ENCODE measurements at regions not wholly inside any gene's neighbourhood (a gene's known extent, or its start where the extent isn't known, plus 50 kb on each side); places are given as distances from the start of the nearest gene placed in this dataset.
"Not testable (repeated sequence)": the region's sequence is repeated elsewhere in the genome, so short reads cannot be mapped to it uniquely, and the experiment has no call there.

DNA sequence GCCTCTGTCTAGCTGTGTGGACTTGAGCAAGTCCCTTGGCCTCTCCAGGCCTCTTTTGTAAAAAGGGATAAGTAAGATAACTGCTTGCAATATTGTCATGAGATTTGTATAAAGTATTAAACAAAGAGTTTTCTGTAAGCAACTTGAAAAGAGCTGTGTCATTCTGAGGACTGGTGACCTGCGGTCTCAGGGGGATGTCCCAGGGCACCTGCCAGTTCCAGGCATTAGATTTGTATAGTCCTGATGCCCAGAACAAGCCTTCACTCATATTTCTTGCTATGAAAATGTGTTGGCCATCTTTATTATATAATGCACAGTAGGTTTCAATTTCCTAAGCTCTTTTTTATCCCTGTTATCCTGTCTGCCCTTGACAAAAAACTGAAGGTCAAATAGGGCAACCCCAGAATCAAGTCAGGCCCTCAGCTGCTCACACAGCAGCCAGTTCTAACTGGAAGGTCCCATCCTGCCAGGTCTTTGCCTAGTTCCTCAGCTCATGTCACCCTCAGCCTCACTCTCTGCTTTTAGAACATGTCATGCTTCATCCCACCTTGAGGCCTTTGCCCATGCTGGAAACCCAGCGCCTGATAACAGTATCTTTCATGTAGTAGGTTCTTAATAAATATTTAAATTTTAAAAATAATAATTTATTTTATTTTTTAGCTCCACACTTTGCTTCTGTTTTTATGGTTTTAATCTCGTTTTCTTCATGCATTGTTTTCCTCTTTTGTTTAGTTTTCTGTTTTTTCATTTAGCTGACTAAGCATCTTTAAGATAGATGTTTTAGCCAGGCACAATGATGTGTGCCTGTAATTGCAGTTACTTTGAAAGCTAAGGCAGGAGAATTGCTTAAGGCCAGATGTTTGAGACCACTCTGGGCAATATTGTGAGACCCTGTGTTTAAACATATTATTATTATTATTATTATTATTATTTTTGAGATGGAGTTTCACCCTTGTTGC is 87.5 kb upstream of the ZNF92 start:
- TF ChIP-seq TAF1 (IDR thresholded peaks at IDR 0.05; ENCODE audit: low read depth) = no peak
- TF ChIP-seq, protein P1, sequence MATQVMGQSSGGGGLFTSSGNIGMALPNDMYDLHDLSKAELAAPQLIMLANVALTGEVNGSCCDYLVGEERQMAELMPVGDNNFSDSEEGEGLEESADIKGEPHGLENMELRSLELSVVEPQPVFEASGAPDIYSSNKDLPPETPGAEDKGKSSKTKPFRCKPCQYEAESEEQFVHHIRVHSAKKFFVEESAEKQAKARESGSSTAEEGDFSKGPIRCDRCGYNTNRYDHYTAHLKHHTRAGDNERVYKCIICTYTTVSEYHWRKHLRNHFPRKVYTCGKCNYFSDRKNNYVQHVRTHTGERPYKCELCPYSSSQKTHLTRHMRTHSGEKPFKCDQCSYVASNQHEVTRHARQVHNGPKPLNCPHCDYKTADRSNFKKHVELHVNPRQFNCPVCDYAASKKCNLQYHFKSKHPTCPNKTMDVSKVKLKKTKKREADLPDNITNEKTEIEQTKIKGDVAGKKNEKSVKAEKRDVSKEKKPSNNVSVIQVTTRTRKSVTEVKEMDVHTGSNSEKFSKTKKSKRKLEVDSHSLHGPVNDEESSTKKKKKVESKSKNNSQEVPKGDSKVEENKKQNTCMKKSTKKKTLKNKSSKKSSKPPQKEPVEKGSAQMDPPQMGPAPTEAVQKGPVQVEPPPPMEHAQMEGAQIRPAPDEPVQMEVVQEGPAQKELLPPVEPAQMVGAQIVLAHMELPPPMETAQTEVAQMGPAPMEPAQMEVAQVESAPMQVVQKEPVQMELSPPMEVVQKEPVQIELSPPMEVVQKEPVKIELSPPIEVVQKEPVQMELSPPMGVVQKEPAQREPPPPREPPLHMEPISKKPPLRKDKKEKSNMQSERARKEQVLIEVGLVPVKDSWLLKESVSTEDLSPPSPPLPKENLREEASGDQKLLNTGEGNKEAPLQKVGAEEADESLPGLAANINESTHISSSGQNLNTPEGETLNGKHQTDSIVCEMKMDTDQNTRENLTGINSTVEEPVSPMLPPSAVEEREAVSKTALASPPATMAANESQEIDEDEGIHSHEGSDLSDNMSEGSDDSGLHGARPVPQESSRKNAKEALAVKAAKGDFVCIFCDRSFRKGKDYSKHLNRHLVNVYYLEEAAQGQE (IDR thresholded peaks at IDR 0.05; ENCODE audit: borderline replicate concordance) = no peak
- TF ChIP-seq EZH2 (IDR thresholded peaks at IDR 0.05; ENCODE audit: borderline replicate concordance, insufficient read depth, low read length, poor library complexity, severe bottlenecking) = no peak
- TF ChIP-seq POLR2AphosphoS5 (IDR thresholded peaks at IDR 0.05) = no peak
- TF ChIP-seq SMC3 (conservative IDR thresholded peaks at IDR 0.05; ENCODE audit: poor library complexity) = no peak
- TF ChIP-seq, protein P2, sequence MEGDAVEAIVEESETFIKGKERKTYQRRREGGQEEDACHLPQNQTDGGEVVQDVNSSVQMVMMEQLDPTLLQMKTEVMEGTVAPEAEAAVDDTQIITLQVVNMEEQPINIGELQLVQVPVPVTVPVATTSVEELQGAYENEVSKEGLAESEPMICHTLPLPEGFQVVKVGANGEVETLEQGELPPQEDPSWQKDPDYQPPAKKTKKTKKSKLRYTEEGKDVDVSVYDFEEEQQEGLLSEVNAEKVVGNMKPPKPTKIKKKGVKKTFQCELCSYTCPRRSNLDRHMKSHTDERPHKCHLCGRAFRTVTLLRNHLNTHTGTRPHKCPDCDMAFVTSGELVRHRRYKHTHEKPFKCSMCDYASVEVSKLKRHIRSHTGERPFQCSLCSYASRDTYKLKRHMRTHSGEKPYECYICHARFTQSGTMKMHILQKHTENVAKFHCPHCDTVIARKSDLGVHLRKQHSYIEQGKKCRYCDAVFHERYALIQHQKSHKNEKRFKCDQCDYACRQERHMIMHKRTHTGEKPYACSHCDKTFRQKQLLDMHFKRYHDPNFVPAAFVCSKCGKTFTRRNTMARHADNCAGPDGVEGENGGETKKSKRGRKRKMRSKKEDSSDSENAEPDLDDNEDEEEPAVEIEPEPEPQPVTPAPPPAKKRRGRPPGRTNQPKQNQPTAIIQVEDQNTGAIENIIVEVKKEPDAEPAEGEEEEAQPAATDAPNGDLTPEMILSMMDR (IDR thresholded peaks at IDR 0.05; ENCODE audit: poor library complexity, severe bottlenecking) = no peak
- no peak for TF ChIP-seq EP300 (conservative IDR thresholded peaks at IDR 0.05; ENCODE audit: poor library complexity, severe bottlenecking)
- no peak for TF ChIP-seq MXI1 (conservative IDR thresholded peaks at IDR 0.05; ENCODE audit: poor library complexity, severe bottlenecking)
- TF ChIP-seq RAD21 (conservative IDR thresholded peaks at IDR 0.05) = no peak
- Histone ChIP-seq H4K20me1 (ENCODE audit: insufficient read depth) (no peaks in the 10 kb centered on the region), H3K4me3 (ENCODE audit: low read length) (no peak overlapping the region)

GRCh38 chr7:65285241-65285640 is 88.4 kb upstream of the ZNF92 start:
- not testable (repeated sequence) for H3K9ac ChIP-seq (ENCODE audit: low read length); H3F3A ChIP-seq (ENCODE audit: insufficient read depth, low read length, poor library complexity, severe bottlenecking); H3K27me3 ChIP-seq (ENCODE audit: insufficient read depth, low read depth, low read length); H3K27ac ChIP-seq (ENCODE audit: low read length); H2AFZ ChIP-seq (ENCODE audit: low read depth, low read length); H3K9me3 ChIP-seq (ENCODE audit: low read length); H3K4me3 ChIP-seq (ENCODE audit: low read length); H3K9me2 ChIP-seq (ENCODE audit: insufficient read depth, low read length); H4K20me1 ChIP-seq (ENCODE audit: insufficient read depth); H3K36me3 ChIP-seq (ENCODE audit: insufficient read depth, low read length); H3K79me2 ChIP-seq (replicated peaks; ENCODE audit: insufficient read depth, low read length); H3K4me2 ChIP-seq (ENCODE audit: low read length)

More for the DNA sequence above, 87.5 kb upstream of the ZNF92 start:
- no peaks in the 10 kb centered on the region for H3K79me2 ChIP-seq (replicated peaks; ENCODE audit: insufficient read depth, low read length)
- no peak overlapping the region for H3K9ac ChIP-seq (ENCODE audit: low read length)
- no peak overlapping the region for H2AFZ ChIP-seq (ENCODE audit: low read depth, low read length)
- H3K27ac ChIP-seq (ENCODE audit: low read length) = no peak overlapping the region
- H3K9me3 ChIP-seq (ENCODE audit: low read length) = no peaks in the 10 kb centered on the region
- no peaks in the 10 kb centered on the region for H3K36me3 ChIP-seq (ENCODE audit: insufficient read depth, low read length)
- no peaks in the 10 kb centered on the region for H3K27me3 ChIP-seq (ENCODE audit: insufficient read depth, low read depth, low read length)
- no peaks in the 10 kb centered on the region for H3F3A ChIP-seq (ENCODE audit: insufficient read depth, low read length, poor library complexity, severe bottlenecking)
- H3K4me2 ChIP-seq (ENCODE audit: low read length) = no peak overlapping the region
- H3K9me2 ChIP-seq (ENCODE audit: insufficient read depth, low read length) = no peaks in the 10 kb centered on the region
